Upper lobe of left lung (tissue), 4 donors: ENCODE measurements at regions not wholly inside any gene's neighbourhood (a gene's known extent, or its start where the extent isn't known, plus 50 kb on each side); places are given as distances from the start of the nearest gene placed in this dataset.

Source experiments
- CTCF ChIP-seq, 6 experiments: fragments of 450-650 bp in 4 of 6; fragments of 200-600 bp in 2 of 6; sonication (generic) in 2 of 6; IDR thresholded peaks; one replicate each; pipeline ENCODE4 v1.5.1; 2016 to 2019; ENCODE audit warnings: antibody characterized with exemption in 6 of 6
- POLR2A ChIP-seq, 4 donors: fragments of 450-650 bp; IDR thresholded peaks; one replicate each; pipeline ENCODE4 v1.5.1; 2016 to 2017; ENCODE audit warnings: antibody characterized with exemption in 4 of 4, mild to moderate bottlenecking in 2 of 4

DNA sequence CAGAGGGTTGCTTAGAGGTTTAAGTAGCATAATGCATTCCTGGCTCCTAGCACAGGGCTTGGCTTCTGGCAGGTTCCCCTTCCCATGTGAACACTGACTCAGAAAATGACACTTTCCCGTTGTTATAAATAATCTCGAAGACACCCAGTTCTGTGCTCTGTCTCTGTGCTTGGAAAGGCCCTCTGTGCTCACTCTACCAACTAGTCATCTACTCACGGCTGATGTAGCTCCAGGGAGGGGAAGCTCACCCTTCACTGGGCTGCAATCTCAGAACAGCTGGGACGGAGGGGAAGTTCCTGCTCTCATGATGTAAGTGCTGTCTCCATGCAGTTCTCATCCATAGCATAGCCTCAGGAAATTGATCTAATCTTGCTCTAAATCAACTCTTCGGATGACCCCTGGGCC lies 230.5 kb upstream of the ASIC2 start:
- TF ChIP-seq CTCF (IDR thresholded peaks at IDR 0.05) = no peak
- TF ChIP-seq POLR2A (IDR thresholded peaks at IDR 0.05) = no peak
